Inferior parietal cortex (tissue), 1 donor: ENCODE measurements at regions not wholly inside any gene's neighbourhood (a gene's known extent, or its start where the extent isn't known, plus 50 kb on each side); places are given as distances from the start of the nearest gene placed in this dataset.

Experiments
- DNase-seq: peaks from one replicate; pipeline ENCODE4 v3.0.0-alpha.2; 2016; ENCODE audit errors: extremely low spot score

GRCh38 chr11:19472679-19473078 is 231.9 kb upstream of the E2F8 start:
- DNase-seq: no peak

GRCh38 chr11:19467904-19468303 is 227.2 kb upstream of the E2F8 start:
- no peak for DNase-seq

GRCh38 chr11:19466314-19466713 is 225.6 kb upstream of the E2F8 start:
- peak; percentile 34 for DNase-seq

GRCh38 chr11:19463976-19464375 is 223.2 kb upstream of the E2F8 start:
- no peak for DNase-seq

GRCh38 chr11:19460718-19461405 is 220.1 kb upstream of the E2F8 start:
- DNase-seq: no peak

- DNase-seq: no peak
Observed at GRCh38 chr11:19459240-19459639, 218.5 kb upstream of the E2F8 start.

- DNase-seq: no peak
Observed at GRCh38 chr11:19458721-19459120, 218.0 kb upstream of the E2F8 start.

GRCh38 chr11:19458231-19458630 is 217.5 kb upstream of the E2F8 start:
- DNase-seq: no peak

GRCh38 chr11:19455731-19456130 is 215.0 kb upstream of the E2F8 start:
- DNase-seq: no peak

GRCh38 chr11:19453651-19454257 is 213.0 kb upstream of the E2F8 start:
- no peak for DNase-seq

- no peak for DNase-seq
Observed at GRCh38 chr11:19451609-19452008, 210.9 kb upstream of the E2F8 start.

GRCh38 chr11:19450282-19450681 is 209.5 kb upstream of the E2F8 start:
- no peak for DNase-seq

- no peak for DNase-seq
Observed at GRCh38 chr11:19448651-19449050, 207.9 kb upstream of the E2F8 start.

- no peak for DNase-seq
Observed at GRCh38 chr11:19447150-19447566, 206.4 kb upstream of the E2F8 start.

- DNase-seq: no peak
Observed at GRCh38 chr11:19445771-19446170, 205.0 kb upstream of the E2F8 start.

- DNase-seq: no peak
Observed at GRCh38 chr11:19444231-19444630, 203.5 kb upstream of the E2F8 start.

- no peak for DNase-seq
Observed at GRCh38 chr11:19442554-19442910, 201.8 kb upstream of the E2F8 start.

- DNase-seq: peak; percentile 44
Observed at GRCh38 chr11:19441752-19442553, 201.2 kb upstream of the E2F8 start.

- DNase-seq: no peak
Observed at GRCh38 chr11:19441288-19441687, 200.5 kb upstream of the E2F8 start.

GRCh38 chr11:19437760-19438159 is 197.0 kb upstream of the E2F8 start:
- no peak for DNase-seq

GRCh38 chr11:19436932-19437331 is 196.2 kb upstream of the E2F8 start:
- DNase-seq: no peak

- DNase-seq: no peak
Observed at GRCh38 chr11:19435306-19435989, 194.7 kb upstream of the E2F8 start.
